Adrenal gland (tissue), 9 donors: ENCODE measurements at regions not wholly inside any gene's neighbourhood (a gene's known extent, or its start where the extent isn't known, plus 50 kb on each side); places are given as distances from the start of the nearest gene placed in this dataset.
"Not testable (repeated sequence)": the region's sequence is repeated elsewhere in the genome, so short reads cannot be mapped to it uniquely, and the experiment has no call there.

Experiments
- DNase-seq, 7 donors: peaks; one replicate each; pipeline ENCODE4 v3.0.0-alpha.2; 2019 to 2020
- H3K27ac ChIP-seq, 5 donors: fragments of 200-600 bp; sonication (generic) in 4 of 5; 1 replicate in 3 of 5; 2 replicates in 2 of 5; pipeline versions ENCODE4 v1.5.1 to v1.8.0; 2016 to 2020; ENCODE audit warnings: mild to moderate bottlenecking in 1 of 5
- H3K27me3 ChIP-seq: fragments of 200-600 bp; 2 replicates; pipeline ENCODE4 v1.8.0; 2021
- H3K36me3 ChIP-seq, 2 donors: fragments of 200-600 bp; replicated peaks in 1 of 2; 1 replicate in 1 of 2; 2 replicates in 1 of 2; pipeline versions ENCODE4 v1.5.1 to v1.8.0; 2018 to 2022
- H3K4me1 ChIP-seq, 2 donors: fragments of 200-600 bp; replicated peaks in 1 of 2; 1 replicate in 1 of 2; 2 replicates in 1 of 2; pipeline versions ENCODE4 v1.5.1 to v1.8.0; 2018 to 2021
- H3K4me3 ChIP-seq, 4 donors: fragments of 200-600 bp; sonication (generic) in 3 of 4; one replicate each; pipeline ENCODE4 v1.5.1; 2016 to 2018
- H3K9me3 ChIP-seq, 3 donors: fragments of 200-600 bp; sonication (generic) in 1 of 3; replicated peaks in 1 of 3; 1 replicate in 2 of 3; 2 replicates in 1 of 3; pipeline versions ENCODE4 v1.5.1 to v1.8.0; 2016 to 2021
- POLR2A ChIP-seq, 2 donors: fragments of 450-650 bp; IDR thresholded peaks; one replicate each; pipeline ENCODE4 v1.6.1; 2017; ENCODE audit warnings: antibody characterized with exemption in 2 of 2, mild to moderate bottlenecking in 2 of 2, moderate library complexity in 1 of 2
- WGBS, 4 donors: extraction: QIAGEN DNeasy Blood & Tissue Kit in 2 of 4; methylation state at CpG; one replicate each; pipeline versions ENCODE4 v1.1.5 to v1.1.7; 2013 to 2017; 5-methylcytosine and 5-hydroxymethylcytosine counted together
- intact Hi-C, 2 donors: fragments of 100-400 bp; cut with DNase I; formaldehyde crosslinking; loops; one replicate each; pipeline versions ENCODE4 v1.14.1 to v1.15.0; 2022 to 2023
- TF ChIP-seq, protein P1 (sequence below), 6 experiments: fragments of 450-650 bp in 4 of 6; fragments of 200-600 bp in 2 of 6; sonication (generic) in 1 of 6; IDR thresholded peaks; 1 replicate in 5 of 6; 2 replicates in 1 of 6; pipeline versions ENCODE4 v1.5.1 to v1.8.0; 2016 to 2021; ENCODE audit warnings: antibody characterized with exemption in 6 of 6, mild to moderate bottlenecking in 2 of 6, moderate library complexity in 1 of 6
- donor health status: healthy with polysubstance abuse.
- donor health status: Bipolar disorder and iron deficiency.
- donor health status: DM: yes; HTN: yes; CAD: no.
- donor health status: DM: no; HTN: no; CAD: no.
- donor health status: DM: no; HTN: no; CAD: no.

DNA sequence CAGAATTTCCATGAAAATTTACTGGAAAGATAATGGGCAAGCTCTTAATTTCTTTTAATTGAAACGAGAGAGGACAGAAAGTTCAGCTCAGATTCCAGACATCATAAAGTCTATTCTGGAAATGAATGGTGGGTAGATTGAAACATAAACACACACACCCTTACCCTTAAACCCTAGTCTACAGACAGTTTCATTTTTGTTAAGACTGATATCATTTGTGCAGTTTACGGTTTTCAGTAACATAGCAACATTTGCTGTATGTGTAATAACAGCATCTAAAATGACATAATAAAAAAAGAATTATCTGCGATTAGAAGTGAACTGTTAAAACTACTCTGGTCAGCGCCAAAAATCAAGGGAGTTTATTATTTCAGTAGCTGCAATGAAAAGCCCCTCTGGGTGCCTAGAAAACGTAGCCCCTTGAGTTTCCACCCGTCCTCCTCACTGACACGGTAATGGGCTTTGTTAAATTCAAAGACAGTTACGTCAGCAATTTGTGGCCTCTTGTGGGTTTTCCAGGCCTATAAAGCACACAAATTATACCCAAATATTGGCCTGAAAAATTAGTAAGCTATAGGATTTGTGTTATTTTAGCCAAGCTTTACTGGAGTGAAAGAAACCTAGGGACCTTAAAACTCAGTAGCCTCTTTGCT, 520.6 kb upstream of the SOX9 start:
- H3K36me3 ChIP-seq = no peaks in the 10 kb centered on the region
- H3K4me3 ChIP-seq = no peak overlapping the region
- no peaks in the 10 kb centered on the region for H3K27me3 ChIP-seq
- TF ChIP-seq, protein P1, sequence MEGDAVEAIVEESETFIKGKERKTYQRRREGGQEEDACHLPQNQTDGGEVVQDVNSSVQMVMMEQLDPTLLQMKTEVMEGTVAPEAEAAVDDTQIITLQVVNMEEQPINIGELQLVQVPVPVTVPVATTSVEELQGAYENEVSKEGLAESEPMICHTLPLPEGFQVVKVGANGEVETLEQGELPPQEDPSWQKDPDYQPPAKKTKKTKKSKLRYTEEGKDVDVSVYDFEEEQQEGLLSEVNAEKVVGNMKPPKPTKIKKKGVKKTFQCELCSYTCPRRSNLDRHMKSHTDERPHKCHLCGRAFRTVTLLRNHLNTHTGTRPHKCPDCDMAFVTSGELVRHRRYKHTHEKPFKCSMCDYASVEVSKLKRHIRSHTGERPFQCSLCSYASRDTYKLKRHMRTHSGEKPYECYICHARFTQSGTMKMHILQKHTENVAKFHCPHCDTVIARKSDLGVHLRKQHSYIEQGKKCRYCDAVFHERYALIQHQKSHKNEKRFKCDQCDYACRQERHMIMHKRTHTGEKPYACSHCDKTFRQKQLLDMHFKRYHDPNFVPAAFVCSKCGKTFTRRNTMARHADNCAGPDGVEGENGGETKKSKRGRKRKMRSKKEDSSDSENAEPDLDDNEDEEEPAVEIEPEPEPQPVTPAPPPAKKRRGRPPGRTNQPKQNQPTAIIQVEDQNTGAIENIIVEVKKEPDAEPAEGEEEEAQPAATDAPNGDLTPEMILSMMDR (IDR thresholded peaks at IDR 0.05) = no peak
- TF ChIP-seq POLR2A (IDR thresholded peaks at IDR 0.05) = no peak
- no peak for DNase-seq
- H3K4me1 ChIP-seq = no peaks in the 10 kb centered on the region
- no peaks in the 10 kb centered on the region for H3K9me3 ChIP-seq
- intact Hi-C loops = no loop called here
- 70 to 76% (median 71%) methylated on average over 8 of the region's 8 CpGs for WGBS, 4 donors
- H3K27ac ChIP-seq = no peak overlapping the region

- H3K4me3 ChIP-seq = no peak overlapping the region
- no peaks in the 10 kb centered on the region for H3K9me3 ChIP-seq
- TF ChIP-seq POLR2A (IDR thresholded peaks at IDR 0.05) = no peak
- TF ChIP-seq, protein P1 (IDR thresholded peaks at IDR 0.05) = no peak
- no peaks in the 10 kb centered on the region for H3K27me3 ChIP-seq
- WGBS, 4 donors = 61 to 73% (median 66%) methylated on average over 4 of the region's 4 CpGs
- intact Hi-C loops = no loop called here
- H3K27ac ChIP-seq = no peak overlapping the region
- H3K36me3 ChIP-seq = no peaks in the 10 kb centered on the region
- no peak for DNase-seq
- H3K4me1 ChIP-seq = no peaks in the 10 kb centered on the region
These were observed 518.8 kb upstream of the SOX9 start for GRCh38 chr17:71601894-71602504.

GRCh38 chr17:71613996-71614395, 506.8 kb upstream of the SOX9 start:
- no peak overlapping the region for H3K4me3 ChIP-seq
- no peaks in the 10 kb centered on the region for H3K4me1 ChIP-seq
- no peaks in the 10 kb centered on the region for H3K9me3 ChIP-seq
- no peak for DNase-seq
- no peak overlapping the region for H3K27ac ChIP-seq
- intact Hi-C loops = no loop called here
- TF ChIP-seq, protein P1 (IDR thresholded peaks at IDR 0.05) = no peak
- TF ChIP-seq POLR2A (IDR thresholded peaks at IDR 0.05) = no peak
- no peaks in the 10 kb centered on the region for H3K36me3 ChIP-seq
- no peaks in the 10 kb centered on the region for H3K27me3 ChIP-seq

GRCh38 chr17:71615820-71616219, 505.0 kb upstream of the SOX9 start:
- WGBS, 4 donors = 48 to 51% (median 49%) methylated on average over 4 of the region's 4 CpGs
- Histone ChIP-seq H3K9me3 (no peaks in the 10 kb centered on the region), H3K27ac (no peak overlapping the region), H3K4me1 (no peaks in the 10 kb centered on the region), H3K27me3 (no peaks in the 10 kb centered on the region), H3K36me3 (no peaks in the 10 kb centered on the region), H3K4me3 (no peak overlapping the region)
- intact Hi-C loops = no loop called here
- TF ChIP-seq, protein P1 (IDR thresholded peaks at IDR 0.05) = no peak
- no peak for TF ChIP-seq POLR2A (IDR thresholded peaks at IDR 0.05)
- DNase-seq = no peak

DNA sequence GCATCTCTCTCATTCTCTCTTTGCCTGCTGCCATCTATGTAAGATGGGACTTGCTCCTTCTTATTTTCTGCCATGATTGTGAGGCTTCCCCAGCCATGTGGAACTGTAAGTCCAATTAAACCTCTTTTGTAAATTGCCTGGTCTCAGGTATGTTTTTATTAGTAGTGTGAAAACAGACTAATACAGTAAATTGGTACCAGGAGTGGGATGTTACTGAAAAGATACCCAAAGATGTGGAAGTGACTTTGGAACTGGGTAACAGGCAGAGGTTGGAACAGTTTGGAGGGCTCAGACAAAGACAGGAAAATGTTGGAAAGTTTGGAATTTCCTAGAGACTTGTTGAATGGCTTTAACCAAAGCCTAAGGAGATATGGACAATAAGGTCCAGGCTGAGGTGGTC, 503.1 kb upstream of the SOX9 start:
- DNase-seq, H3K36me3 ChIP-seq, H3K4me1 ChIP-seq, H3K4me3 ChIP-seq, H3K9me3 ChIP-seq, H3K27ac ChIP-seq, intact Hi-C loops, H3K27me3 ChIP-seq: not testable (repeated sequence)
